MM.1S (cell line): ENCODE measurements at regions not wholly inside any gene's neighbourhood (a gene's known extent, or its start where the extent isn't known, plus 50 kb on each side); places are given as distances from the start of the nearest gene placed in this dataset.

Experiments
- EZH2 ChIP-seq: fragments of 300-600 bp; sonication (generic); optimal IDR thresholded peaks from 2 replicates; pipeline ENCODE3; 2017; ENCODE audit warnings: low read depth, mild to moderate bottlenecking, antibody characterized with exemption, low read length, mixed read lengths
- EZH2phosphoT487 ChIP-seq: fragments of 300-600 bp; sonication (generic); IDR thresholded peaks from 2 replicates; pipeline ENCODE4 v1.6.1; 2018; ENCODE audit warnings: antibody characterized with exemption, low read length
- TF ChIP-seq, protein P1 (sequence below): fragments of 300-600 bp; sonication (generic); IDR thresholded peaks from 2 replicates; pipeline ENCODE4 v1.5.1; 2016; ENCODE audit warnings: antibody characterized with exemption, low read length, mixed read lengths

- TF ChIP-seq, protein P1, sequence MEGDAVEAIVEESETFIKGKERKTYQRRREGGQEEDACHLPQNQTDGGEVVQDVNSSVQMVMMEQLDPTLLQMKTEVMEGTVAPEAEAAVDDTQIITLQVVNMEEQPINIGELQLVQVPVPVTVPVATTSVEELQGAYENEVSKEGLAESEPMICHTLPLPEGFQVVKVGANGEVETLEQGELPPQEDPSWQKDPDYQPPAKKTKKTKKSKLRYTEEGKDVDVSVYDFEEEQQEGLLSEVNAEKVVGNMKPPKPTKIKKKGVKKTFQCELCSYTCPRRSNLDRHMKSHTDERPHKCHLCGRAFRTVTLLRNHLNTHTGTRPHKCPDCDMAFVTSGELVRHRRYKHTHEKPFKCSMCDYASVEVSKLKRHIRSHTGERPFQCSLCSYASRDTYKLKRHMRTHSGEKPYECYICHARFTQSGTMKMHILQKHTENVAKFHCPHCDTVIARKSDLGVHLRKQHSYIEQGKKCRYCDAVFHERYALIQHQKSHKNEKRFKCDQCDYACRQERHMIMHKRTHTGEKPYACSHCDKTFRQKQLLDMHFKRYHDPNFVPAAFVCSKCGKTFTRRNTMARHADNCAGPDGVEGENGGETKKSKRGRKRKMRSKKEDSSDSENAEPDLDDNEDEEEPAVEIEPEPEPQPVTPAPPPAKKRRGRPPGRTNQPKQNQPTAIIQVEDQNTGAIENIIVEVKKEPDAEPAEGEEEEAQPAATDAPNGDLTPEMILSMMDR: no peak
- no peak for TF ChIP-seq EZH2phosphoT487
- TF ChIP-seq EZH2: no peak
These were observed 1007.4 kb upstream of the NOVA1 start for GRCh38 chr14:27605282-27605681.
